Sigmoid colon (tissue), 4 donors: ENCODE measurements at regions not wholly inside any gene's neighbourhood (a gene's known extent, or its start where the extent isn't known, plus 50 kb on each side); places are given as distances from the start of the nearest gene placed in this dataset.

Experiments used
- POLR2A ChIP-seq, 2 donors: fragments of 450-650 bp; IDR thresholded peaks; one replicate each; pipeline ENCODE4 v1.6.1; 2016; ENCODE audit warnings: antibody characterized with exemption in 2 of 2, mild to moderate bottlenecking in 2 of 2, moderate library complexity in 2 of 2
- POLR2AphosphoS5 ChIP-seq, 4 donors: sonication (generic); formaldehyde crosslinking; IDR thresholded peaks; one replicate each; pipeline ENCODE4 v1.6.1; 2017; ENCODE audit warnings: antibody characterized with exemption in 4 of 4
- TF ChIP-seq, protein P1 (sequence below), 4 experiments: fragments of 450-650 bp in 3 of 4; fragments of 200-600 bp in 1 of 4; IDR thresholded peaks; one replicate each; pipeline ENCODE4 v1.5.1; 2016 to 2019; ENCODE audit warnings: antibody characterized with exemption in 4 of 4, mild to moderate bottlenecking in 3 of 4, moderate library complexity in 2 of 4

DNA sequence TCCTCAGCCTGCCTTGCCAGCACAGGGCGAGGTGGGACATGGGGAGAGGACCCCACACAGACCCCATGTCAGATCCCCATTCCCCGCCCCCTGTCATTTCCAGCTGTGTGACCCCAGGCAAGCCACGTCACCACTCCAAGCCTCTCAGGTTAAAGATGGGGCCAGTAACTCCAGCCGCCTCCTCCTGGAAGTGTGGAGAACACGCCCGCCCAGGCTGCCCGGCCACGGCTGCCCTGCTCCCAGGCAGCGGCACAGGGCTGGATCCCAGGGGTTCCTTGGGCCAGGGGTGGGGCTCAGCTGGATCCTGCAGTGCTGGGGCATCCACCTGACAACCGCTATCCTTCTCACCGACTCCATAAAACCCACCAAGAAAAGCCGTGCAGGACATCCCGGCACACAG lies 86.1 kb downstream of the PDGFA start:
- TF ChIP-seq POLR2AphosphoS5 (IDR thresholded peaks at IDR 0.05) (no peak), POLR2A (IDR thresholded peaks at IDR 0.05) (no peak)
- TF ChIP-seq, protein P1, sequence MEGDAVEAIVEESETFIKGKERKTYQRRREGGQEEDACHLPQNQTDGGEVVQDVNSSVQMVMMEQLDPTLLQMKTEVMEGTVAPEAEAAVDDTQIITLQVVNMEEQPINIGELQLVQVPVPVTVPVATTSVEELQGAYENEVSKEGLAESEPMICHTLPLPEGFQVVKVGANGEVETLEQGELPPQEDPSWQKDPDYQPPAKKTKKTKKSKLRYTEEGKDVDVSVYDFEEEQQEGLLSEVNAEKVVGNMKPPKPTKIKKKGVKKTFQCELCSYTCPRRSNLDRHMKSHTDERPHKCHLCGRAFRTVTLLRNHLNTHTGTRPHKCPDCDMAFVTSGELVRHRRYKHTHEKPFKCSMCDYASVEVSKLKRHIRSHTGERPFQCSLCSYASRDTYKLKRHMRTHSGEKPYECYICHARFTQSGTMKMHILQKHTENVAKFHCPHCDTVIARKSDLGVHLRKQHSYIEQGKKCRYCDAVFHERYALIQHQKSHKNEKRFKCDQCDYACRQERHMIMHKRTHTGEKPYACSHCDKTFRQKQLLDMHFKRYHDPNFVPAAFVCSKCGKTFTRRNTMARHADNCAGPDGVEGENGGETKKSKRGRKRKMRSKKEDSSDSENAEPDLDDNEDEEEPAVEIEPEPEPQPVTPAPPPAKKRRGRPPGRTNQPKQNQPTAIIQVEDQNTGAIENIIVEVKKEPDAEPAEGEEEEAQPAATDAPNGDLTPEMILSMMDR (IDR thresholded peaks at IDR 0.05), result no peak
